ENCODE measurements at regions not wholly inside any gene's neighbourhood (a gene's known extent, or its start where the extent isn't known, plus 50 kb on each side); places are given as distances from the start of the nearest gene placed in this dataset.
"Not testable (repeated sequence)": the region's sequence is repeated elsewhere in the genome, so short reads cannot be mapped to it uniquely, and the experiment has no call there.

DNA sequence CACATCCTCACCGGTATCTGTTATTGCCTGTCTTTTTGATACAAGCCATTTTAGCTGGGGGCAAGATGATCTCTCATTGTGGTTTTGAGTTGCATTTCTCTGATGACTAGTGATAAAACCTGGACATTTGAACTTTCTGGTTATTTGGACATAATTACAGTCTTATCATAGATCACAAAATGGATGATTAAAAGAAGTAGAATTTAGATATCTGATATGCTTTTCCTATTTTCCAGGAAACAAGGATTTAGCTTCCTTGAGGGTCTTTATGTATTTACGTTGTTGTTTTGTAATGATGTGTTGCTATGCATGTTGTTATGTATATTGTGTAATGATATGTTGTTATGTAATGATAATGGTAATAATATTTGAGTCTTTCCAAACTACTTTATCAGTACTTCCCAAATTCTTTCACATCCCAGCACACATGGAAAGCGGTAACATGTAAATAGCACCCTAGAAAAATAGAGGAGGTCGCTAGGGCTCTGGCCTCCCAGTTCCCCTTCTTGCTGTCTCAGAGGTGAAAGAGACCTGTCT is 53.8 kb downstream of the GJD2 start:
- no peak for DNase-seq (ENCODE audit: low read depth in 2 of 2)

DNA sequence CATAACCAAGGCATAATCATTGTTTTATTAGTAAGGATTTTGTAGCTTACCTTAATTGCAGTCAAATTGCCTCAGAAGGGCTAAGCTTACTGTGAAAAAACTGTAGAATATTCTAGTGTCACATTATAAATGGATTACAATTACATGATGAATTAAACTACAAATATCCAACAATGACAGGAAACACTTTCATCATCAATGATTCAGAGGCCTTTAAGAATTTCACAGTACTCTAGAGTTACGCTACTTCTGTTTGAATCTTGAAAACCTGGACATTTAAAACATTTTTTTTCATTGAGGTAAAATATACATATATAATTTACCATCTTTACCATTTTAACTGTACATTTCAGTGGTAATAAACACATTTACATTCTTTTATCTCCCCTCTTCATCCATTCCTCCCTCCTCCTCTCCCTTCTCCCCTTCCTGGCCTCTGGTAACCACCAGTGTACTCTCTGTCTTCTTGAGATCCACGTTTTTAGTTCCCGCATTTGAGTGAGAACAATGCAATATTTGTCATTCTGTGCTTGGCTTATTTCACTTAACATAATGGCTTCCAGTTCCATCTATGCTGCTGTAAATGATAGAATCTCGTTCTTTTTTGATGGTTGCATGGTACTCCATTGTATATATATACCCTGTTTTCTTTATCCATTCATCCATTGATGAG is 54.7 kb downstream of the GJD2 start:
- peak in 1 of 2 donors; percentile 62 for DNase-seq (ENCODE audit: low read depth in 2 of 2)

DNA sequence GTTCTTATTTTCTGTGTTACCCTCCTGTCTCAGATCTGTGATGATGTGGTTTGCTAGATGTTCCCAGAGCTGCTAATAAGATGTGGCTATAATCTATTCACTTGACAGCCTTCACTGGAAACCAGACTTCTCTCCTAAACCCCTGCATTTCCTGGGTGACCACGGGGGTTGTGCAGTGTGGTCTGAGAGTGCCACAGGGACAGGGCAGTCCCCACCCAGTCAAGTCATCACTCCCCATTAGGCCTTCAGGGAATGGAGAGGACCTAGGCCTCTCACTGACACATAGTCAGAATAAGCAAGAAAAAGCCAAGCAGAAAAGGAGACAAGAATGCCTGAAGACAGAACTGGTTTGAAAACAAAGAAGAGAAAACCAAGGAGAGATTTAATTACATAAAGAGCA is 58.3 kb downstream of the GJD2 start:
- no peak for DNase-seq (ENCODE audit: low read depth in 2 of 2)

DNA sequence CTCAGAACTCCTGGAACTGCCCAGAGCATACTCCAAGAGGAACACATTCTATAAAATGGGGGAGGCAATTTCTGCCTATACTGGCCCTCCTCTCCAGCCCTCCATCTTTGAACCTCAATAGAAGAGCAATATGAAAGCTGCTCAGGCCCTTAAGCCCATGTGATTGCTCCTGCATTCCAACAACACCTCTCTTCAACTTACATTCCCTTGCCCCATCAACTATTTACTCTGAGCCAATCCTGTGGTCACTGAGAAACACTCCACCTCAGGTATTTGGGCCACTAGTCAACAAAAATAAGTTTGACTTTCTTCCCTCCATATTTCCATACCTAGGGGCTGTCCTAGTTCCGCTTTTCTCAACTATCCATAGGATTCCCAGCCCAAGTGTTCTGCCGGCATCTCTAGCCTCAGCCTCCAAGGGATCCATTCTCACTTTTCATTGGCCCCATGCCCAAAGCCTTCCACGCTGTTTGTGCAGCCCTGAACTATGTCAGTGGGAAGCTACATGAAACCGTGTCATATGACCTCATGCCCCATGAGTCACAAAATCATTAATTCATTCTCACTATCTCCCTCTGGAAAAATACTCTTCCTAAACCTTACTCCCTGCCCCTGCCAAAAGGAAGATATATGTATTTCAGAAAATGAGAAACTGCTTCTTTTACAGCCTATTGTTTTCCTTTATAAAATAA is 61.6 kb downstream of the GJD2 start:
- peak in 1 of 2 donors; percentile 45 for DNase-seq (ENCODE audit: low read depth in 2 of 2)

DNA sequence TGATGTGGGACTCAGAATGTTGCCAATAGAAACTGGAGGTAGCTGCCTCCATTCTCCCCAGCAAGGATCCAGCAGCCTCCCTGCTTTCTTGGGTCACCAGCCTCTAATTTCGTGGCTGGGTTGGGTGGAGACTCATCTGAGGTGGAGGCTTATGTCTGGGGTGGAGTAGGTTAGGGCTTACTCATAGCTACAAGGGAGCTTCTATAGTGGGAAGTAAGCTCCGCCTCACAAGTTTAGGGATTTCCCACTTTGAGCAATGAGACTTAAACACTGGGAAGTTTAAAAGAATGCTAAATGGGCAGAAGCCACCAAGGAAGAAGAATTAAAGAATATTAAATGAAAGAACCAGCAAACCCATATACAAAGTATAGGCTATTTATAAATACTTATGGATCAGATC is 63.8 kb downstream of the GJD2 start:
- DNase-seq (ENCODE audit: low read depth in 2 of 2): no peak

DNA sequence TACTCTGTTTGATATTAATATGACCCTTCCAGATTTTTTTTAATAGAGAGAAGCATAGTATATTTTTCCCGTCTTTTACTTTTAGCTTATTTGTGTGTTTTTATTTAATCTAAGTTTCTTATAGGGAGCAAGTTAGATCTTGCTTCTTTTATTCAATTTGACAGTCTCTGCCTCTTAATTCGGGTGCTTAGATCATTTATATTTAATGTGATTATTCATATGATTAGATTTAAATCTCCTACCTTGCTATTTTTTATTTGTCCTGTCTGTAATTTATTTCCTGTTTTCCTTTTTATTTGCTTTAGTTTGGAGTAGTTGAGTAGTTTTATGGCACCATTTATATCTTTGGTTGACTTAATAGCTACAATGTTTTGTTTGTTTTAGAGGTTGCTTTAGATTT is 66.1 kb downstream of the GJD2 start:
- no peak for DNase-seq (ENCODE audit: low read depth in 2 of 2)

DNA sequence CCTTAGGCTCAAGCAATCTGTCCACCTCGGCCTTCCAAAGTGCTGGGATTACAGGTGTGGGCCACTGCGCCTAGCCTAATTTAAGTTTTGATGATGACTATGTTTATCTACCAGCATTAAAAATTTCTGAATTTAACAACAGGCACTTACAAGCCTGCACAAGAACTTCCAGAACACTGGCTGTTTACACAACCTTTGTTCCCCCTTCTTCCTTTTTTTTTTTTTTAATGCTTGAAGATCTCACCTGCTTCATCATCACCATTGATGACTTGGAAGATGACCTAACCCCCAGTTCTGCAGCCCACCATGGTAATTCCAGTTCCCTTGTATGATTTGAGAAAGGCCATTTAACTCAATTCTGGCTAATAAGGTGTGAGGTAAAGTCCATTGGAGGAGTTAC is 70.4 kb downstream of the GJD2 start:
- no peak for DNase-seq (ENCODE audit: low read depth in 2 of 2)

DNA sequence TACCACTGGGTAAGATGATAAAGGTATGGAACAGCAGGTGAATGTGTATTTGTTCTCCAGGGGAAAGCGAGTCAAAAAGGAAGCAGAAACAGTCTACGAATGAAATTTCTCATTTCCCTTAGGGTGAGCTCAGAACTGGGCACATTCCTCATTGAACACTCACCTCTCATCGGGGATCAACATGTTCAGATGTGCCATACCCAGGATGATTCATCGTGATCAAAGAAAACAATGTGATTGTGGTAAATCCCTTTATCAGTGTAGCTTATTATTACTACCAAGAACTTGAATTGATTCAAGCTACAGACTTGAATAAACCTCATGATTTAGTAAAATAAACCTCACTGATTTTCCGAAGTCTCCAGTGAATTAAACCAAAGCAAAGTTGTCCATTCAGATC is 72.1 kb downstream of the GJD2 start:
- peak in 1 of 2 donors; percentile 58 for DNase-seq (ENCODE audit: low read depth in 2 of 2)

DNA sequence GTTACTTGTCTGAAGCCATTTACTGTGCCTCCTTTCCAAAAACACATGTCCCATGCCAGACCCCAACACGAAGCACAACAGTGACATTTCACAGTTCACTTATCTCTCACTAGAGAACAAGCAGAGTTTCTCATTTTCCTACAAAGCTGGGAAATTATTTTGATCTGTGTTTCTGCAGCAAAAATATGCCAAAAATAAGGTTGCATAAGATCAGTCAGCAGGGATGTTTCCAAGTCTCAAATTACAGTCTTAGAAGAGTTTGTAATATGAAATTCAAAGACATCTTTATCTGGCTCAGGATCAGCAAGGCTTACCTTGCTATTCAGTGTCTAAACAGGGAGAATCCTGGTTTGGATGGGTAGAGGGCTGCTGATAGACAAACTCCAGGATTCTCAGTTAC is 75.5 kb downstream of the GJD2 start:
- no peak for DNase-seq (ENCODE audit: low read depth in 2 of 2)

DNA sequence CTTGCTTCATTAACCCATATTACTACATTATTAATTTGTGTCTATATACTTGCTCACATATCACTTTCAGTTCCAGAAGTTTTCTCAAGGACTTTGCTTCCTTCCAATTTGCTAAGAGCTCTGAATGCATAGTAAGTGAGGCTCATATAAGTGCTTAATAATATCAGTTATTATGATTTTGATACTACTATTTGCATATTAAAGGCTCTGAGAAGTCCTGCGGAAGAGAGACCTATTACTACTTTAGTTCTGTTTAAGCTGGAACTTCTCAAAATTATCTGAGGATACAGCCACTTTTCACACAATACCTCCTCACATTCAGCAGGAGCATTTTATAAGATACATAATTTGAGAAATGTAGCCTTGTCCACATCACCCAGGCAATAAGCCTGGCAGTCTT is 81.6 kb downstream of the GJD2 start:
- DNase-seq (ENCODE audit: low read depth in 2 of 2): no peak

DNA sequence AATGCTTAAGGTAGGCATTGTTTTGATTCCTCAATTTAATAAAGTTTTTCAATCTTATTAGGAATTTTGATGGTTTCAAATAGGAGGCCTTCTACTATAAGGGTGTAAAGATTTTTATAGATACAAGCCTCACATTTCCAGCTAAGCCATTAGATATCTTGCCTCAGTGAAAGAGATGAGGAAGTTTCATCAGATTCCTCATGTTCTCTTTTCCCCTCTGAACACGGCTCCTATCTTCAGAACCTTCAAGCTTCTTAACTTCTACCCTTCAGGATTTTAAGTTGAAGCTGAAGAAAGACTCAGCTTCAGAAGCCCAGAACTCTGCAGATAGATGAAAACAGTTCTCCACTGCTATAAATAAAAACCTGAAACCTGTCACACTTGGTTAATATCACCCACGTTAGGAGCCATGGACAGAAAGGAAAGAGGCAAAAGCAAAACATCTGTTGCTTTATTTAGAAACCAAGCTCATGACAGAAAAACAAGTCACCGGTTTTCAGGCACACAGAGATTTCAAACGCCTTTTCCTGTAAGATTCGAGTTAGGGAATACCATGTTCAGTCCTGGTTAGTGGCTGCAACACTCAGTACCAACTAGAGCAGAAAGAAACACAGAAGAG is 82.2 kb upstream of the GOLGA8B start:
- DNase-seq (ENCODE audit: low read depth in 2 of 2): no peak

DNA sequence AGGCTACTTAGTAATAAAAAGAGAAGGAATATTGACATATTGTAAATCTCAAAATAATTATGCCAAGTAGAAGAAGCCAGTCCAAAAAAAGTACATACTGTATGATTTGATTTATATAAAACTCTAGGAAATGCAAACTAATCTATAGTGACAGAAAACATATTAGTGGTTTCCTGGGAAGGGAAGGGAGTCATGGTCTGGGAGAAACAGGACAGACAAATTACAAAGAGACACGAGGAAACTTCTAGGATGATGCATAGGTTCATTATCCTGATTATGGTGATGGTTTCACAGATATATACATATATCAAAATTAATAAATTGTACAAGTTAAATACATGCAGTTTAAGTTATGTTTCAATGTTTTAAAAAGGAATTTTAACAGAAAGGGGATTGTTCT is 81.0 kb upstream of the GOLGA8B start:
- DNase-seq (ENCODE audit: low read depth in 2 of 2): no peak

DNA sequence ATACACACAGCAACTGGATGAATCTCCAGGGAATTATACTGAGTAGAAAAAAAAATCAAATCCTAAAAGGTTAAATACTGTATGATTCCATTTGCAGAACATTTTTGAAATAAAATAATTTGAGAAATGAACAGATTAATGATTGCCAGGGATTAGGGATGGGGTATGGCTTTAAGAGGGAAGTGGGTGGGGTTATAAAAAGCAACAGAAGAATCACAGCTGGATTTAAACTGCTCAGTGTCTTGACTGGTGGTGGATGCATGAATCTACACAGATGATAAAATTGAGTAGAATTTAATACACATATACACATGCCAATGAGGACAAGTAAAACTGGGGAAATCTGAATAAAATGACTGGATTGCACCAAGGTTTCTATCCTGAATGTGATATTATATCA is 79.7 kb upstream of the GOLGA8B start:
- no peak for DNase-seq (ENCODE audit: low read depth in 2 of 2)

DNA sequence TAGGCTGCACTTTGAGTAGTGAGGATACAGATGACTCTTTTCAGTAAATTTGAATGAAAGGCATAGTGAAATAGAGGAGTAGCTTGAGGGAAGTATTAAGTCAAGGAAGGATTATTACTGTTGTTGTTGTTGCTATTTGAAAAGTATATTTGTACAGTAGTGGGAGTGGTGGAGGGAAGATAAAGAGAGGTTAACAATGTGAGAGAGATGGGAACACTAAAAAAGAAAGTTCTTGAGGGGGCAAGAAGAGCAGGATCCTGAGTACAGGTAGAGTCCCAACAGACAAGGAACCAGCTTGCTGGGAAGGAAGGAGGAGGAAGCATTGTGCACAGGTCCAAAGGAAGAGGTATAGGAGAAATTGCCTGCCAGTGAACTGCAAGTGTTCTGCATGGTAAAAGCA is 75.6 kb upstream of the GOLGA8B start:
- no peak for DNase-seq (ENCODE audit: low read depth in 2 of 2)

DNA sequence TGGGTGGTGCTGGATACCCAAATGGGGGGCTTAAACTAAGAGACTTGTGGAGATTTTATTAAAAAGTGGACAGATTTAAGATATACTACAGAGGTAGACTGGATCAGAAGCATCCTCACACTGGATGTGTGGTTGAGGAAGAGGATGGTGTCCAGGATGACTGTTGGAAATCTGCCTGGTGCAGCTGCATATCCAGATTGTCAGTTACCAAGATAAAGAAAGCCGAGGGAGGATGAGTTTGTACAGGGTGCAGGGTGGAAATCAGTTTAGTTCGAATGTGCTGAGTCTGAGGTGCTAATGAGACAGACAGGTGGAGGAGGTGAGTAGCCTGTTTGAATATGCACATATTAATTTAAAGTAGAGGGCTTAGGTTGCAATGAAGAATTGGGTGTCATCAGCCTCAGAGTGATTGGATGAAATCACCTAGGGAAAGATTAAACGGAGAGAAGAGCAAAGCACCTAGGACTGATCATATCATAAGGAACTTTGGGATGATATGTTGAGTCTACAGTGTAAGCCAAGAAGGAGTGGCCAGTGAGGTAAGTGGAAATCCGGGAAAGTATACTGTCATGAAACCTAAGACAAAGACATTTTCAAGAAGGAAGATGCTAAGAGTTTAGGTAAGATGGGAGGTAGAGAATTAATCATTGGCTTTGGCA is 74.1 kb upstream of the GOLGA8B start:
- DNase-seq (ENCODE audit: low read depth in 2 of 2): no peak

DNA sequence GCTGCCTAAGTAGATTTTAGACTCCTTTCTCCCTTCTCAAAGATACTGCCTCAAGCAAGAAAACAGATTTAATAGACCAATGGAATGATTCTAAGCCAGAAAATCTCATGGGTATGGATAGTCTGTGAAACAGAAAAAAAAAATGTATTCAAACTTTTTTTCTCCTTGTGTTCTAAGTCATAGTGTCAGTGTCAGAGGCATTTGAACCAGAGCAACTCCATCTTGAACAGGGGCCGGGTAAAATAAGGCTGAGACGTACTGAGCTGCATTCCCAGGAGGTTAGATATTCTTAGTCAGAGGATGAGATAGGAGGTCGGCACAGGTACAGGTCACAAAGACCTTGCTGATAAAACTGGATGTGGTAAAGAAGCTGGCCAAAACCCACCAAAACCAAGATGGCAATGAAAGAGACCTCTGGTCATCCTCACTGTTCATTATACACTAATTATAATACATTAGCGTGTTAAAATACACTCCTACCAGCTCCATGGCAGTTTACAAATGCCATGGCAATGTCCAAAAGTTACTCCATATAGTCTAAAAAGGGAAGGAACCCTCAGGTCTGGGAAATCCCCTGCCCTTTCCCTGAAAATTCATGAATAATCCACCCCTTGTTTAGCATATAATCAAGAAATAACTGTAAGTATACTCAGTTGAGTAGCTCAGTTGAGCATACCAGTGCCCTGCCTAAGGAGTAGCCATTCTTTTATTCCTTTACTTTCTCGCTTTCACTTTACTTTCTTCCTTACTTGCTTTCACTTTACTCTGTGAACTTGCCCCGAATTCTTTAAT is 72.8 kb upstream of the GOLGA8B start:
- DNase-seq (ENCODE audit: low read depth in 2 of 2): no peak

DNA sequence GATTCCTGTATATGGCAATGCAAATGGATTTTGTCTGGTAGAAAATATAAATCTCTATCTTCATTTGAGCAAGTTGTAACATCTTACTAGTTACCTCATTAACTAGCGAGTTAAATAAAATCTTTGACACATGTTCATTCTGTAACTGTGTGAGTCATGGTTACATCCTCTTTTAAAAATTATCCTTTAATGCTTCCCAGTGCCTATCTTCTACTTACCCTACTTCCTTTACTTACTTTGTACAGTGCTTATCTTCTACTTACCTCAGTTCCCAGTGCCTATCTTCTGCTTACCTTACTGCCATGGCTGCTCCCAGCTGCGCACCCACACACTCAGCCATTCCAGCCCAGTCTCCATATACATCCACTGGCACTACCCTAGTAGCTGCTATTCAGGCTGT is 71.9 kb upstream of the GOLGA8B start:
- no peak for DNase-seq (ENCODE audit: low read depth in 2 of 2)

DNA sequence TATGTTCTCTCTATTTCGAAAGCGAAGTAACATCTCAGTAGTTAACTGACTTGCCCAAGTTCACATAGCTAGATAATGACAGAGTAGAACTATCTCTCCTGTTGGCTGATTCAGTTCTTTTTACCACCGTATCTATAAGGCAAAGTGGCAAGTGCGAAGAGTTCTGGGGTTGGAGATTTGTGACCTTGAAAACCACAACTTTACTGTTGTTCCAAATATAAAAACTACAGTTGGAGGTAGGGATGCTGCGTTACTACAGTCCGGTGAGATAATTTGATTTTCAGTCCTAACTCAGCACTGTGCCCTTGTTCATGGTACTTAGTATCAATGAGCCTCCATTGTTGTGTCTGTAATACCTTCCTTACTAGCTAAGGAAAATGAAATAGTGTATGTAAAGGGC is 71.2 kb upstream of the GOLGA8B start:
- no peak for DNase-seq (ENCODE audit: low read depth in 2 of 2)

DNA sequence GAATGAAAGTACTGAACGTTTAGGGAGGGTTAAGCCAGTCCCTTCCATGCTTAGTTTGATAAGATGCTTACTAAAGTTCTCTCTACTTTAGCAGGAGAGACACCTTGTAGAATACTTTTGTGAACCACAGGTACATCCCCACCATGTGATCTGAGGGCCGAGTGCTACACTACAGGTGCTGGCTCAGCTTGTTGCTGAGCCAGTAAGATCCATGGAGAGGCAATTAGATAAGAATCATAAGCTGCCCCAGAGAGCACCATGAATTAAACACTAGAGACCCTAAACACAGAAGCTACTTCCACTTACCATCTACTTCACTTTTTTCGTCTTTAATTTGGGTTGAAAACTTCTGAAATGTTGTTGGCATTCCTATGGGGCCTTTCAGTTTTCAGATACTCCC is 70.5 kb upstream of the GOLGA8B start:
- DNase-seq (ENCODE audit: low read depth in 2 of 2): no peak

DNA sequence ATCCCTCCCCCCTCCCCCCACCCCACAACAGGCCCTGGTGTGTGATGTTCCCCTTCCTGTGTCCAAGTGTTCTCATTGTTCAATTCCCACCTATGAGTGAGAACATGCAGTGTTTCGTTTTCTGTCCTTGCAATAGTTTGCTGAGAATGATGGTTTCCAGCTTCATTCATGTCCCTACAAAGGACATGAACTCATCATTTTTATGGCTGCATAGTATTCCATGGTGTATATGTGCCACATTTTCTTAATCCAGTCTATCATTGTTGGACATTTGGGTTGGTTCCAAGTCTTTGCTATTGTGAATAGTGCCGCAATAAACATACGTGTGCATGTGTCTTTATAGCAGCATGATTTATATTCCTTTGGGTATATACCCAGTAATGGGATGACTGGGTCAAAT is 69.9 kb upstream of the GOLGA8B start:
- not testable (repeated sequence) for DNase-seq (ENCODE audit: low read depth in 2 of 2)

DNA sequence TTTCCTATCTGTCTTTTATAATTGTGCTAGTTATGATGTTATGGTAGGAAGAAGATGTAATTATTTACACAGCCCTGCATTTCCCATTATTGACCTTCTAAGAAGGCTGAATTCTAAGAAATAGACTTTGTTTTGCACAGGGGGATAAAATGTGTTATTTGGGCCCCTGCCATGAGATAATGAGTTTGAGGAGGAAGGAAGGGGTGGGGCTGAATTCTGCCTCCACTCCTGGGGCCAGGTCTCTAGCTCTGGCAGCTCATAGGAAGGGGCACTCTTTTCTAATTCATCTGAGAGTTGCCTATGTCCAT is 69.2 kb upstream of the GOLGA8B start:
- no peak for DNase-seq (ENCODE audit: low read depth in 2 of 2)
